EL (cell line): ENCODE measurements at regions not wholly inside any gene's neighbourhood (a gene's known extent, or its start where the extent isn't known, plus 50 kb on each side); places are given as distances from the start of the nearest gene placed in this dataset.
A peak's percentile ranks its signal among the peaks of the same experiment; 100 is the strongest.
"Not testable (repeated sequence)": the region's sequence is repeated elsewhere in the genome, so short reads cannot be mapped to it uniquely, and the experiment has no call there.

Experiments used
- DNase-seq: peaks from one replicate; pipeline ENCODE4 v3.0.0-alpha.2; 2016

DNA sequence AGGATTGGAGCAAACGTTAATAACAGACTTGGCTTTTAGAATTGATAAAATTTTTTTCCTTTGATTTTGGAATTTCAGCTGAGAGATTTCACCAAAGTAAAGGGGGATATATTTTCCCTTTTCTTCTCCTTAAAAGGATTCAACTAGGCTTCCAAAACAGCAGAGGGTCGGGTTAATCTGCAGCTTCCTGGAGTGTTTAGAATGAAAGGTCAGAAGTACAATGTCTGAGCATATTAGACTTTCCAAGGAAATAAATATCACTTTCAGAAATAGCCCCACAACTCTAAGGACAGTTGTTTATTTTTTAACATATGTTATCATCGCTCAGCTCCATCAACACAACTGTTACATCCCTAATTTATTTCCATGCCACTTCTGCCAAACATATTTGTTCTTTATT, 1532.9 kb upstream of the RAG2 start:
- DNase-seq: no peak

DNA sequence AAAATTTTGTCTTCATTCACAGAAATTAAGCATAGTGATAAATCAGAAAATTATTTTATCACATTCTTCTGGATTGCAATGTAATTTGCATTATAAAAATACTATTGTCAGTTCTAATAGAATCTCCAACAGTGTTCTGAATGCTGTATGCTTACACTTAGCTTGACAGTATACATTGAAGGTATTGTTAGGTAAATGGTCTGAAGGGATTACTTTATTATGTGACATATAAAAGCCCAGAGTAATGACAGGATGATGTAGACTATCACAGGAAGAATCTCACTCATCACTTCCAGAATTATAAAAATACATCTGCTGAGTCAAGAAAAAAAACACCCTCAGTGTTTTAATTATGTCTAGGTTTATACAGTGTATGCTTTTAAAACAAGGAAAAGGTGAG, 1532.5 kb upstream of the RAG2 start:
- DNase-seq: no peak

DNA sequence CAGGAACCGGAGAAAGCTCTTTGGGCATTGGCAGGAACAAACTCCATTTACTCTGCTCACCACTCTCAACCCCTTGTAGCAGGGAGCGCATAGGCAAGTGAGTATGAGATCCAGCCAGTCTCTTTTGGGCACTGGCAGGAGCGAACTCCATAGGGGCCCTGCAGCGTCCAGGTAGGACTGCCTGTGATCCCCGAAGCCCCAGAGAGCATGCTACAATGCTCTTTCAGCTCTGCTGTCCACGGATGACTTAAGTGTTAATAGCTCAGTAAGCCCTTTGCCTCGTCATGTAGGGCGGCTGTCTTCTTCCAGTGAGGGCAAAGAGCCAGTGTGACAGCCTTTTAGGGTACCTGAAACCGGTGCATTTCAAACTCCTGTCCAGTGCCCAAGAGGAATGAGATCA, 1525.6 kb upstream of the RAG2 start:
- DNase-seq: no peak

DNA sequence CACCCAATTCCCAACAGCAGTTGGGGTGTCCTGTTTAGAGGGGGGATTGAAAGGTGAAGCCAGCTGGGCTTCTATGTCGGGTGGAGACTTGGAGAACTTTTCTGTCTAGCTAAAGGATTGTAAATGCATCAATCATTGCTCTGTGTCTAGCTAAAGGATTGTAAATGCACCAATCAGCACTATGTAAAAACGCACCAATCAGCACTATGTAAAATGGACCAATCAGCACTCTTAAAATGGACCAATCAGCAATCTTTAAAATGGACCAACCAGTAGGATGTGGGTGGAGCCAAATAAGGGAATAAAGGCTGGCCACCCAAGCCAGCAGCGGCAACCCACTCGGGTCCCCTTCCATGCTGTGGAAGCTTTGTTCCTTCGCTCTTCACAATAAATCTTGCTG, 1518.6 kb upstream of the RAG2 start:
- not testable (repeated sequence) for DNase-seq

DNA sequence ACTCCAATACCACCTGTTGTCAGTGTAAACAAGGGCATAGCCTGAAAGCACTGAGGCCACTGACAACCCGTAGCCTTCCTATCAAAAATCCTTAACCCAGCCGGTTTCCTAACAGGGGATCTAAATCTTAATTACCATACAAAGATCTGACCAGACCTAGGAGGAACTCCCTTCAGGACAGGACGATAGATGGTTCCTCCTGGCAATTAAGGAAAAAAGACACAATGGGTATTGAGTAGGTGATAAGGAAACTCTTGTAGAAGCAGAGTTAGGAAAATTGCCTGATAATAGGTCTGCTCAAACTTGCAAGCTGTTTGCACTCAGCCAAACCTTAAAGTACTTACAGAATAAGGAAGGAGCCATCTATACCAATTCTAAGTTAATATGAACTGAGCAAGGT, 1517.3 kb upstream of the RAG2 start:
- DNase-seq: not testable (repeated sequence)

DNA sequence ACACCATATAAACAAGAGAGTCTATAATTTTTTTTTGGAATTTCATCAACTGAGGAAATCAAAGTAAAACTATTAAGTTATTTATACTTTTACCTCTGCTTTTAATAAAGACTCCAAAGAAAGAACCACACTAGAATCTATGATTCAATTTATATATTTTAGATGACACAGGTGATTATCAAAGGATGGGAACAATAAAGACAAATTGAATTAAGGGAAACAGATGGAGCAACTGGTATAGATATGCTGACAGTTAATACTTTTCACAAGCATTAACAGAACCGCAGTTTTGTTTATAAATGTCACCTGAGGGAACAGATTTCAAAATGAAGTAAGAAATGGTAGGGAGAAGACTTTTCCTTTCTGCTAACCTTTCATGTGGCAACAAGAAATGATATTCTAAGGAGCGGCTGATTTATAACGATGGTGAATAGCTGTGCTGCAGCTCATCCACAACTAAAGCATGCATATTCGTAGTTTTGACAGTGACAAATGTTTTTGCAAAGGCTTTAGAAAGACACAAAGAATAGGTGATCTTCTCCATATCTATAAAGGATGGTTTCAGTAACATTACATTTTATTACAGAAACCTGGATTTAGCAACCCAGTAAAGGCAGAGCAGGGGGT, 1502.9 kb upstream of the RAG2 start:
- DNase-seq: no peak

DNA sequence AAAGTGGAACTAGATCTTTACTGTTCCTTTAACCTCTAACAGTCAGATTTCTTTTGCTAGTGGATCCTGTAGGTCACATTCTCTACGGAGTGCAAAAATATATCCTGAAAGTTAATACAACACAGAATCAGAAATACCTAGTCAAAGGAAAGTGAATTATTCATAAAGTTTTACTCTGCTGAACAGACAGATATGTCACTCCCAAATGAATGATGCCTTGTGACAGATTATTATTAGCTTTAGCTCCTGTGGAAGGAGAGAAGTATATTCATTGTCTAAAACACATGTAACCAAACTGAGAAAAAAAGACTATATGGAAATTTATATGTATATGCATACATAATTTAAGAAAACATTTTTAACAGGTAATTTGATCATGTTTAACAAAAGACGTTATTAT, 1497.2 kb upstream of the RAG2 start:
- DNase-seq: no peak

DNA sequence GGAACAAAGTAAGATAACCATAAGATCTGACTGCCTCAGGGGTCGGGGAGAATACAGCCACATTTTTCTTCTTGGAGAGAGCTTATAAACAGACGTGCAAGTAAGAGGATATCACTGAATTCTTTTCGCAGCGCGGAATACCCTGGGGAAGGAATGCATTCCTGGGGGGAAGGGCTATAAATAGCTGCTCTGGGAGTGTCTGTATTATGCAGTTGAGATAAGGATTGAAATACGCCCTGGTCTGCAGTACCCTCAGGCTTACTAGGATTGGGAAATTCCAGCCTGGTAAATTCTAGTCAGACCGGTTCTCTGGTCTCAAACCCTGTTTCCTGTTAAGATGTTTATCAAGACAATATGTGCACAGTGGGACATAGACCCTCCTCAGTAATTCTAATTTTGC, 1491.7 kb upstream of the RAG2 start:
- peak; percentile 13 for DNase-seq

DNA sequence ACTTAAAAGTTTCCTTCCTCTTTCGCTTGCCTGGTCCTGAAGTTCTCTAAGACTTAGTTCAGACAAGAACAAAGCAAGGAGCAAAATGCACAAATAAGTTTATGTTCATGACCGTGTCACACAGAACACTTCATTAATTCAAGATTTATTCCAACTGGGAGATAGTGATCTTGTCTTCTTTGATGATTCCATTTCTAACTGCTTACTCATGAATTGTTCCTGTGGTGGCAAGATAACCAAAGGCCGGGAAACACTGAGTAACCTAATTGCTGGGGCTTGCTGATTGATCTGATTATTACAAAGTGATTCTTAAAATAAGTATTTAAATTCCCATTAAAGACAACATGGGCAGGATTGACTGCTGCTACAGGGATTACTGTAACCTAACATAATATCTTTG, 1462.9 kb upstream of the RAG2 start:
- peak; percentile 38 for DNase-seq

DNA sequence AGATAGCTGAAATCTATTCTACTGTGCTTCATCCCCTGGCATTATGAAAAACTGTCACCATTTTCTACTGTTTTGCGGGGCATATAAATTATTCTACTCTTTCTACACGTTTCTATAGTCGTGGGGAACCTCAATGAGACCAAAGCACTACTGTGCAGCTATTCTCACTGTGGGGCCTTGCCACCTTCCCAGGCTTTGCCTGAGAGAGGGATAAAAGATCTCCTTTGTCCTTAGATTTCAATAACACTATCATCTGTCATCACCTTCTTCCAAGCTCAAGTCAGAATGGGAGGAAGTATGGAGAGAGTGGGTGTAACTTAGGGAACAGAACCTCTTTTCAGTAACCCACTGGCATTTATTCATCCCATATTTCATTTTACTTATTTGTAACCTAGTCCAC, 1462.1 kb upstream of the RAG2 start:
- no peak for DNase-seq

DNA sequence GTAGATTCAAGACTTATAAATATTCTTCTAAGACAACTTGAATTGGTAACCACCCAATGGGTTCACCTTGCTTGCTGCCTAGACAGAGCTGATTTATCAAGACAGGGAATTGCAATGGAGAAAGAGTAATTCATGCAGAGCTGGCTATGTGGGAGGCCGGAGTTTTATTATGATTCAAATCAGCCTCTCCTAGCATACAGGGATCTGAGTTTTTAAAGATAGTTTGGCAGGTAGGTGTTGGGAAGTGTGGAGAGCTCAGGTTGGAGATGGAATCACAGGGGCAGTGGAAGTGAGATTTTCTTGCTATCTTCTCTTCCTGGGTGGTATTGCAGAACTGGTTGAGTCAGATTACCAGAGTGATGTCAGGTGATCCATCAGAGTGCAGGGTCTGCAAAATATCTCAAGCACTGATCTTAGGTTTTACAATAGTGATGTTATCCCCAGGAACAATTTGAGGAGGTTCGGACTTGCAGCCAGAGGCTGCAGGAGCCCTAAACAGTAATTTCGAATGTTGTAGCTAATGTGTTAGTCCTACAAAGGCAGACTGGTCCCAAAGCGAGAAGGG, 1448.6 kb upstream of the RAG2 start:
- DNase-seq: no peak

DNA sequence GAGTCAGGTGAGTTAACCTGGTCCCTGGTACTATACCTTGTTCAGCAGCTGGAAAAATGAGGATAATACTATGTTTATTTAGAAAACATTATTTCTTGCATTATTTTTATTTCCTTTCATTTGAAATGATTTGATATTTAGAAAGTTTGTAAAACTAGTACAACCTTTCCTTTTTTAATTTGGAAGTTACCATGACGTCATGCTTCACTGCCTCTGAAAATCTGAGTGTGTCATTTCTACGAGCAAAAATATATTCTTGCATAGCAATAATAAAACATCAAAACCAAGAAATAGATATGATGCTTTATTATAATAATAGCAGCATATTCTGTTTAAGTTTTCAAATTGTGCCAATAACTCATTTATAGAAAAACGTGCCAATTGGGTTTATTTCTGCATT, 1445.0 kb upstream of the RAG2 start:
- no peak for DNase-seq

DNA sequence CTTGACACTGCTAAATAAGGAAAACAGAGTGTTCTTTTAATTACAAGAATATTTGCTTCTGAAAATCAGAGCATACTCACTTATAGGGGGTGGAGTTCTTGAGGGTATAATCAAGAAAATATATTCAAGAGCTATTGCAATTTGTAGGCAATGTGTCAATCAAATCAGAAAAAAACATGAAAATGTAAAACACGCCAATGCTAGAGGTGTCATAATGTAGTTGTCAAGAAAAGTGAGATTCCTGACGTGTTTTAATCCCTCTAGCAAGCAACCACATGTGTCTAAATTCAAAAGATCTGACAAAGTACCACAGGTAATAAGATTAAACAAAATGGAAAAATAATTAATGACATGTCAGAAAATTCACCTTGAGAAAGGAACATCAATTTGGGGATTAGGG, 1440.7 kb upstream of the RAG2 start:
- no peak for DNase-seq

DNA sequence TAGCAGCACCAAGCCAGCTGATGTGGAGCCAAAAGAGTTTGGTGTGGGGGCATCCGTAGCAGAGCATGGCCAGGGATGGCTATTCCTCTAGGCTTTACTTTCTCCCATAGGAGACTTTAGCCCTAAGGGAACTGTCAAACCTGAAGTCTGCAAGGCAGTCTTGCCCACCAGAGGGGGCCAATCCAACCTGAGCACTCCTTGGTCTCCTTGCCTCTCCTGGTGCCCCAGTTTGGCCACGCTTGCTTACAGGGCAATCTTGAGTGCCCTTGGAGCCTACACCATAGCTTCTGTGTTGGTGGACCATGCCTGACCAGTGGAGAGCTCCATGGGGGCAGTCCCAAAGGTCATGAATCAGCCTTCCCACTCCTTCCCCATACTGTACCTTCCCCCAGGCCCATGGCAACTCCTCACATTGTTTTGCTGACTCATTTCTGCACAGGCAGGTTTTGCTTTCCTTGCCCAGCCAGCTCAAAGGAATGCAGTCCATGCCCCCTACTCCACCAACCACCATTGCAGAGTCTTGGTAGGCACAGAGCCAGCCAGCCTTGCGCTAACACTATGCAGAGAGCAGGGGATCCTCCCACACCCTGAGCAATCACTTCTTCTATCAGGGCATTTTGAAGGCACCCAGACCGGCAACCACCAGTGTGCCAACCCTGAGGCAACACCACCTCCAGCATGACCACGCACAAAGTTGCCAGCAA, 1421.2 kb upstream of the RAG2 start:
- DNase-seq: peak; percentile 56

DNA sequence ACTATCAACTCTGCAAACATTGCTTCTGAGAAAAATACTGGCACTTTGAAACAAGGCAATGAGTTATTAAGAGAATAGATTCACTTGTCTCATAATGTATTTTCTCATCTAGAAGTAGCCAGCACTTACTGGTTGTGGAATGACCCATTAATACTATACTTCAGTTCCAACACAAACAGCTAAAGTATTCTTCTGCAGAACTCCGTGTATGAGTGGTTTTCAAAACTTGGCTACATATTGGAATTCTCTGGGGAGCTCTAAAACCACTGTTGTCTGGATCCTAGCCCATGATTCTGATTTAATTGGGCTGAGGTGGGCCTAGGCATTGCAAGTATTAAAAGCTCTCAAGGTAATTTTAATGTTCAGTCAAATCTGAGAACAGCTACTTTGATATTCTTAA, 1416.4 kb upstream of the RAG2 start:
- peak; percentile 51 for DNase-seq

DNA sequence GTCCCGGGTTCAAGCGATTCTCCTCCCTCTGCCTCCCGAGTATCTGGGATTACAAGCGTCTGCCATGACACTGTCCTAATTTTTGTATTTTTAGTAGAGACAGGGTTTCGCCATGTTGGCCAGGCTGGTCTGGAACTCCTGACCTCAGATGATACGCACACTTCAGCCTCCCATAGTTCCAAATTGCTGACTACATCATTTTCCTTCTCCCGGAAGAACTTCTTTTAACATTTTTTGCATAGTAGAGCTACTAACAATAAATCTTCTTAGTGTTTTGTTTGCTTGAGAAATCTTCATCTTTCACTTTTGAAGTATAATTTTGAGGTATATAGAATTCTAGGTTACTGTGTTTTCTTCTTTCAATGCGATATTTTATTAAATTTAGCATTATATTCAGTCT, 1415.1 kb upstream of the RAG2 start:
- DNase-seq: no peak

DNA sequence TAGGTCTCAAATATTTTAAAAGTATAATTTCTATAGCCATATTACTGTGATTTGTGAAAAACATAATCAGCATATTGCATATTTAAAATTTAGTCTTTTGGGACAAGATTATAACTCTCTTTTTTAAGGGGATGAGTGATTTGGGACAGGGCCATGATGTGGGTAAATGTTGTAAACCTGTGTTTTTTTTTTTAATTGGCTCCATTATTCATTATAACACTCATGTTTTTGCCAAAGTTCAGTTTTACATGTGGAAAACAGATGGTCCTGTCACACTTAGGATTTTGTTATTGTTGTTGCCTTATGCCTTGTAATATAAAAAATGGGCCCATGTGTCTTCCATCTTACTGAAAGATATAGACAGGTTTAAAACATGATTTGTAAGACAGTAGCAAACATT, 1413.5 kb upstream of the RAG2 start:
- no peak for DNase-seq

DNA sequence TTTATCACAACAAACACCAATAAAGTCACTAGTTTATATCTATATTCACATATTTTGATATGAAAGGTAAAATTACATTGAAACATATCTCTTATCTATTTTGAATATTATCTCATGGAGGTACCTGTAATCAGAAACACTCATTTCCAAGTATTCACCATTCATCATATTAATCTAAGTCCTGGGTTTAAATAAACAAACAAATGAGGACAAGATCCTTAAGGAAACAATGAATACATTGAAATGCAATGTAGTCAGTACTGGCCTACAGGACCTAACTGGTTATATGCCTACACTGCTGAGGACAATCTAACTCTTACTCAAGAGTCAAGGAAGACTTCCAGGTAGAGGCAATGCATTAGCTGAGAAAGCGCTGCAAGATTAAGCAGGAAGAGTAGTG, 1411.9 kb upstream of the RAG2 start:
- DNase-seq: no peak

DNA sequence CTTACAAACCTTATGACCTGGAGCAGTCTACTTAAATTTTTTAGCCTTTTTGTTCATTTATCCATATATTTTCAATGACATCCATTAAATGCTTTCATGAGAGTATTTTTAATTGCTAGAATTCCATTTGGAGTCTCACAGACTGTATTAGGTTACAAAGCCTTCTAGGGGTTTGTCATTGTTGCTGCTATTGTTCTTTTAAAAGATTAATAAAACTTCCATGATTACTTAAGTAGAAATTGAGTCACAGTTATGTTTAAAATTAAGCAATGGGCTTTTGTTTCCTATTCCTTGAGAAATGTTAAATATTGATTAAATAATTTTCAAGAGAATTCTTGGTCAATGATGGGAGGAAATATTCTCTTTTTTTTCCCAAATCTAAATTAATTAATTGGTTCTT, 1408.4 kb upstream of the RAG2 start:
- DNase-seq: no peak

DNA sequence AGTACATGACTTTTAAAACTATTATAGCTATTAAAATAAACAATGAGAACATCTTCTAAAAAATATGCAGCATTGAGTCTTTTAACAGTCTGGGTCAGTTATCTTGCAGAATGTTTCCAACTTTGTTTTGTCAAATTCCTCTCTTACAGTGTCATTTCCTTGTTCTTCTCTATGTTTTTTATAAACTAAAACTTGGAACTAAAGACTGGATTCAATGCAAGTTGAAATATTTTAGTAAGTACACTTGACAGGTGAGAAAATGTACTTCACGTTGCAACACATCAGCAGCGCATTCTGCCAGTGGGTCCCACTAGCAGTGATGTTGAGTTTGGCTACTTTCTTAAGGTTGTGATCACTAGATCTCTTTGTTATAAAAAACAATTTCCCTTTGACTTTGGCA, 1407.6 kb upstream of the RAG2 start:
- DNase-seq: peak; percentile 63

DNA sequence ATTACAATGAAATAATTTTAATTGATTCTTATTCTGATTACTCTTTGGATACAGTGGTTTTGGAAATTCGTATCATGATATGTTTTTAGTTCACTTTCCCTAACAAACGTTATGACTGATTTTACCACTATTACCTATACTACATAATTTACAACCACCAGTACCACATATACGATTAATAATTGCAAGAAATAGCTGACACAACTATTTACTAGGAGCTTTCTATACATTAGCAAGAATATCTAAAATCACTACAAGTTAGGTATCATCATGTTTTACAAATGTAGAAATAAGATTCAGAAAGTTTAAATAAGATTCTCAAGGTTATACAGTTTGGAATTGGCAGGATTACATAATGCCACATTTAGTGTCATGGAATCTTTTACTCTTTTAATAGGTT, 1401.1 kb upstream of the RAG2 start:
- DNase-seq: no peak

DNA sequence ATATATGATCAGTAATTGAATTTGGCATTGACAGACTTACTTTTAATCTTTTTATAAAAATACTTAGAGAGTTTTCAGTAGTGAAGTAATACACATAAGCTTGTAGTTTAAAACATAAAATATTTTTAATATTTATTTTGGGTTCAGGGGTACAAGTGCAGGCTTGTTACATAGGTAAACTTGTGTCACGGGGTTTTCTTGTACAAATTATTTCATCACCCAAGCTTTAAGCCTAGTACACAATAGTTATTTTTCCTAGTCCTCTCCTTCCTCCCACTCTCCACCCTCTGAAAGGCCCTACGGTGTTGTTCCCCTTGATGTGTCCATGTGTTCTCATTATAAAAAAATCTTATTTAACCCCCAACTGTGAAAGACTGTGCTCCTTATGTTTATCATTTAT, 1397.8 kb upstream of the RAG2 start:
- no peak for DNase-seq

DNA sequence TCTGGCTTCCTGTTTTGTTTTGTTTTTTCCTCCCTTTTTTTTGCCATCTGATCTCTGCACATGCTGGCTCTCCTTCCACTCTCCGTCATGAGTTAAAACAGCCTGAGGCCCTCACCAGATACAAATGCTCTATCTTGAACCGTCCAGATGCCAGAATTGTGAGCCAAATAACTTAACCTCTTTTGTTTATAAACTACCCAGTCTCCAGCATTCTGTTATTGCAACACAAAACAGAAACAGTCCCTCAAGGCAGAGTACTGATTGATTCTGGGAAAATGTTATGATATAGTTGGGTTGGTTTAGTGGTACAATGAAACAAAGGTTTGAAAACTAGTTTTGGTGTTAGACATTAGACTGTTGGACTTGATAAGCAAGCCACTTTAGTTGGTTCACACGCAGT, 1390.0 kb upstream of the RAG2 start:
- peak; percentile 79 for DNase-seq

DNA sequence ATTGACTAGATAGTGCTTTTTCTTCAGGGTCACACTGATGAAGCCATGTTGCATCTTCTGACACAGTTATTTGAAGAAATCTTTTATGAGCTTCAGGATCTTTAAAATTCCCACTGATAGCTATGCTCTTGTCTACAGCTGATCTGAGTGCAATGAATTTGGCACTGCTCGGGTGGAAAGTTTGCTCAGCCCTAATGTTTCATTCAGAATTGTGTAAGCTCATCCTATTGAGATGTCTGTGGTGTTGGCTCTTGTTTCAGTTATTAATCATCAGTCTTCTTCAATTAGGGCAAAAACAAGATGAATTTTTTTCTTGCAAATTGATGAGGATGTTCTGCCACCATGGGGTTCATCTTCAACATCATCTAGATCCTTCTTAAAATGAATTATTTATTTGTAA, 1387.0 kb upstream of the RAG2 start:
- no peak for DNase-seq

DNA sequence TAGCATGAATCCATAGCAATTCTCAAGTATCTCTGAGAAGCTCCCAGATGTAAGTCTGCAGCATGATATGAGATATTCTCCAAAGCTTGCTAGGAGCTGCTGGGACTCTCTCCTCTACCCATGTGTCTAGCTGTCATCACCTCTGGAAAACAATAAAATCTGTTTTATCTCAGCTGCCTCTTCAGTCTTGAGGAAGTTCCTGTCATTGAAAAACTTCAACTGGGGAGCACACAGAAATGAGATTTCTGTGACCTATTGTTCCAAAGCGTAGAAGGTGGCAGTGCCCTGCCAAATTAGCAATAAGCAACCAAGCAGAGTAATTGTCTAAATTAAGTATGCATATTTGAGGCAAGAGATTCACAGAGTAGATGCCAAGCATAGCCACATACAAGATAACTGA, 1380.6 kb upstream of the RAG2 start:
- DNase-seq: no peak
